ENCODE measurements at regions not wholly inside any gene's neighbourhood (a gene's known extent, or its start where the extent isn't known, plus 50 kb on each side); places are given as distances from the start of the nearest gene placed in this dataset.

- H3K9me3 ChIP-seq = no peaks in the 10 kb centered on the region
- no peaks in the 10 kb centered on the region for H3K27me3 ChIP-seq (ENCODE audit: insufficient read depth in 3 of 3, low read length in 2 of 3)
- no peaks in the 10 kb centered on the region for H3K36me3 ChIP-seq (ENCODE audit: insufficient read depth in 1 of 2, low read depth in 1 of 2)
- no peak for DNase-seq
- H3K4me3 ChIP-seq = no peak overlapping the region
- H3K4me1 ChIP-seq = no peaks in the 10 kb centered on the region
- ATAC-seq = no peak
- intact Hi-C loops (cut with DNase I) = no loop called here
- no peak overlapping the region for H3K27ac ChIP-seq
- TF ChIP-seq, protein P1, sequence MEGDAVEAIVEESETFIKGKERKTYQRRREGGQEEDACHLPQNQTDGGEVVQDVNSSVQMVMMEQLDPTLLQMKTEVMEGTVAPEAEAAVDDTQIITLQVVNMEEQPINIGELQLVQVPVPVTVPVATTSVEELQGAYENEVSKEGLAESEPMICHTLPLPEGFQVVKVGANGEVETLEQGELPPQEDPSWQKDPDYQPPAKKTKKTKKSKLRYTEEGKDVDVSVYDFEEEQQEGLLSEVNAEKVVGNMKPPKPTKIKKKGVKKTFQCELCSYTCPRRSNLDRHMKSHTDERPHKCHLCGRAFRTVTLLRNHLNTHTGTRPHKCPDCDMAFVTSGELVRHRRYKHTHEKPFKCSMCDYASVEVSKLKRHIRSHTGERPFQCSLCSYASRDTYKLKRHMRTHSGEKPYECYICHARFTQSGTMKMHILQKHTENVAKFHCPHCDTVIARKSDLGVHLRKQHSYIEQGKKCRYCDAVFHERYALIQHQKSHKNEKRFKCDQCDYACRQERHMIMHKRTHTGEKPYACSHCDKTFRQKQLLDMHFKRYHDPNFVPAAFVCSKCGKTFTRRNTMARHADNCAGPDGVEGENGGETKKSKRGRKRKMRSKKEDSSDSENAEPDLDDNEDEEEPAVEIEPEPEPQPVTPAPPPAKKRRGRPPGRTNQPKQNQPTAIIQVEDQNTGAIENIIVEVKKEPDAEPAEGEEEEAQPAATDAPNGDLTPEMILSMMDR (IDR thresholded peaks at IDR 0.05) = no peak
These were observed 175.3 kb upstream of the LRP1B start for GRCh38 chr2:142306131-142306530.

GRCh38 chr2:142300517-142300916 is 169.7 kb upstream of the LRP1B start:
- ATAC-seq (no peak), DNase-seq (no peak)
- no peaks in the 10 kb centered on the region for H3K4me1 ChIP-seq
- H3K4me3 ChIP-seq = no peak overlapping the region
- intact Hi-C loops (cut with DNase I) = no loop called here
- H3K27me3 ChIP-seq (ENCODE audit: insufficient read depth in 3 of 3, low read length in 2 of 3) = no peaks in the 10 kb centered on the region
- TF ChIP-seq, protein P1 (IDR thresholded peaks at IDR 0.05) = no peak
- no peaks in the 10 kb centered on the region for H3K9me3 ChIP-seq
- H3K27ac ChIP-seq = no peak overlapping the region
- H3K36me3 ChIP-seq (ENCODE audit: insufficient read depth in 1 of 2, low read depth in 1 of 2) = no peaks in the 10 kb centered on the region

DNA sequence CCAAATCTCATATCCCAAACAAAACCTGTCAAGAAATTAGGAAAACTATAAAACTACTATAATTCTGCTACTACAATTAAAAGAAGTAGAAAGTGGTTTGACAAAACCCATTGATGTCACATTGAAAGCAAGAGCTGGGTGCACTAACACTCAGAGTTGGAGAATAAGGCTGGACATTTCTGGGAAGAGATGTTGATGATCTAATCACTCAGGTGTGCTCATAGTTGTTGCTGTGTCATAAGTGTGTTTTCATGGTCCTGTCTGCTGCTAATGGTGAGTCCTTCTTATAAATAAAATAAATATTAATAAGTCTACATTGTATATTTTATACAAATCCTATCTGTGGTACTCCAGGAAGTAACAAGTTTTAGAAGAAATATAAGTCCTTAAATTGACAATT is 168.2 kb upstream of the LRP1B start:
- Histone ChIP-seq H3K9me3 (no peaks in the 10 kb centered on the region), H3K4me3 (no peak overlapping the region), H3K4me1 (no peaks in the 10 kb centered on the region), H3K27ac (no peak overlapping the region), H3K27me3 (ENCODE audit: insufficient read depth in 3 of 3, low read length in 2 of 3) (no peaks in the 10 kb centered on the region), H3K36me3 (ENCODE audit: insufficient read depth in 1 of 2, low read depth in 1 of 2) (no peaks in the 10 kb centered on the region)
- DNase-seq (no peak), ATAC-seq (no peak)
- TF ChIP-seq, protein P1 (IDR thresholded peaks at IDR 0.05) = no peak
- intact Hi-C loops (cut with DNase I) = no loop called here

GRCh38 chr2:142294225-142294624 is 163.4 kb upstream of the LRP1B start:
- 78 to 93% (median 81%) methylated on average over 2 of the region's 2 CpGs for WGBS, 3 donors
- no peak for ATAC-seq
- H3K27me3 ChIP-seq (ENCODE audit: insufficient read depth in 3 of 3, low read length in 2 of 3) = no peaks in the 10 kb centered on the region
- no peak for DNase-seq
- H3K4me1 ChIP-seq = no peaks in the 10 kb centered on the region
- no peak overlapping the region for H3K27ac ChIP-seq
- H3K4me3 ChIP-seq = no peak overlapping the region
- no peaks in the 10 kb centered on the region for H3K36me3 ChIP-seq (ENCODE audit: insufficient read depth in 1 of 2, low read depth in 1 of 2)
- no peaks in the 10 kb centered on the region for H3K9me3 ChIP-seq
- TF ChIP-seq, protein P1 (IDR thresholded peaks at IDR 0.05) = no peak
- intact Hi-C loops (cut with DNase I) = no loop called here

GRCh38 chr2:142291969-142292368 is 161.2 kb upstream of the LRP1B start:
- no peak for ATAC-seq
- Histone ChIP-seq H3K27me3 (ENCODE audit: insufficient read depth in 3 of 3, low read length in 2 of 3) (no peaks in the 10 kb centered on the region), H3K9me3 (no peaks in the 10 kb centered on the region), H3K27ac (no peak overlapping the region), H3K4me1 (no peaks in the 10 kb centered on the region), H3K4me3 (no peak overlapping the region), H3K36me3 (ENCODE audit: insufficient read depth in 1 of 2, low read depth in 1 of 2) (no peaks in the 10 kb centered on the region)
- WGBS, 3 donors = 55 to 69% (median 65%) methylated on average over 2 of the region's 2 CpGs
- intact Hi-C loops (cut with DNase I) = no loop called here
- DNase-seq = no peak
- TF ChIP-seq, protein P1 (IDR thresholded peaks at IDR 0.05) = no peak
